CD4-positive, CD25-positive, alpha-beta regulatory T cell (primary cell): ENCODE measurements at regions not wholly inside any gene's neighbourhood (a gene's known extent, or its start where the extent isn't known, plus 50 kb on each side); places are given as distances from the start of the nearest gene placed in this dataset.

Experiments
- ATAC-seq, 2 donors: fragments of 150-1000 bp; cut with Tn5 transposase; one replicate each; pipeline ENCODE4 v1.10.0; 2021; ENCODE audit warnings: low read depth in 2 of 2, moderate number of reproducible peaks in 2 of 2, moderate library complexity in 1 of 2
- DNase-seq, 3 donors: peaks; one replicate each; pipeline versions ENCODE4 v3.0.0 to v3.0.0-alpha.2; 2012 to 2022; ENCODE audit warnings: mixed read lengths in 1 of 3
- H3K27ac ChIP-seq: one replicate; pipeline ENCODE4 v1.7.0; 2013; ENCODE audit warnings: mild to moderate bottlenecking, low read length; ENCODE audit not compliant: insufficient read depth, poor library complexity, severe bottlenecking
- H3K27me3 ChIP-seq: one replicate; pipeline ENCODE4 v1.7.0; 2013; ENCODE audit warnings: low read length; ENCODE audit not compliant: control insufficient read depth, insufficient read depth
- H3K36me3 ChIP-seq: one replicate; pipeline ENCODE4 v1.7.0; 2013; ENCODE audit warnings: mild to moderate bottlenecking, low read length, moderate library complexity; ENCODE audit not compliant: control insufficient read depth, insufficient read depth
- H3K4me1 ChIP-seq: 2 replicates; pipeline ENCODE4 v1.7.0; 2013; ENCODE audit warnings: mild to moderate bottlenecking, low read length; ENCODE audit not compliant: insufficient read depth, control insufficient read depth, poor library complexity, severe bottlenecking
- H3K4me3 ChIP-seq: one replicate; pipeline ENCODE4 v1.7.0; 2013; ENCODE audit warnings: low read depth, mild to moderate bottlenecking, low read length, moderate library complexity
- H3K9me3 ChIP-seq, 2 experiments: 1 replicate in 1 of 2; 2 replicates in 1 of 2; pipeline ENCODE4 v1.7.0; 2013; ENCODE audit warnings: low read length in 2 of 2, mild to moderate bottlenecking in 1 of 2, moderate library complexity in 1 of 2; ENCODE audit not compliant: control insufficient read depth in 2 of 2
- H3K27ac Mint-ChIP-seq, 3 donors: one replicate each; pipeline ENCODE4 v1.8.0; 2020 to 2022; ENCODE audit warnings: mild to moderate bottlenecking in 3 of 3, mixed read lengths in 3 of 3, moderate library complexity in 2 of 3
- H3K27me3 Mint-ChIP-seq: one replicate; pipeline ENCODE4 v1.8.0; 2022; ENCODE audit warnings: mild to moderate bottlenecking, mixed read lengths
- H3K36me3 Mint-ChIP-seq: one replicate; pipeline ENCODE4 v1.8.0; 2020; ENCODE audit warnings: mixed read lengths
- H3K4me1 Mint-ChIP-seq, 4 donors: one replicate each; pipeline ENCODE4 v1.8.0; 2020 to 2022; ENCODE audit warnings: mixed read lengths in 4 of 4, mild to moderate bottlenecking in 1 of 4
- H3K4me3 Mint-ChIP-seq, 4 donors: one replicate each; pipeline ENCODE4 v1.8.0; 2020 to 2022; ENCODE audit warnings: mild to moderate bottlenecking in 4 of 4, mixed read lengths in 4 of 4, moderate library complexity in 3 of 4
- H3K9me3 Mint-ChIP-seq, 7 donors: one replicate each; pipeline ENCODE4 v1.8.0; 2020 to 2022; ENCODE audit warnings: mixed read lengths in 7 of 7, mild to moderate bottlenecking in 3 of 7, moderate library complexity in 2 of 7

GRCh38 chr2:191738003-191738402, 60.1 kb downstream of the NABP1 start:
- H3K36me3 Mint-ChIP-seq: no peaks in the 10 kb centered on the region
- no peak for ATAC-seq

GRCh38 chr2:191738667-191739066, 60.7 kb downstream of the NABP1 start:
- Mint-ChIP-seq H3K4me1 (peaks cover 8 to 14% (median 11%) of the 10 kb centered on the region in 4 donors), H3K9me3 (peaks cover 0 to 4% (median 0%) of the 10 kb centered on the region in 7 donors), H3K4me3 (no peak overlapping the region), H3K36me3 (peaks cover 2% of the 10 kb centered on the region), H3K27ac (no peak overlapping the region), H3K27me3 (no peaks in the 10 kb centered on the region)
- DNase-seq (no peak), ATAC-seq (no peak)
- Histone ChIP-seq H3K27ac (no peak overlapping the region), H3K9me3 (no peaks in the 10 kb centered on the region), H3K4me1 (peaks cover 8% of the 10 kb centered on the region), H3K27me3 (no peaks in the 10 kb centered on the region), H3K4me3 (no peak overlapping the region), H3K36me3 (no peaks in the 10 kb centered on the region)

More at GRCh38 chr2:191738003-191738402, 60.1 kb downstream of the NABP1 start:
- H3K27ac Mint-ChIP-seq: no peak overlapping the region
- H3K27me3 ChIP-seq: peaks cover 2% of the 10 kb centered on the region
- H3K27me3 Mint-ChIP-seq: no peaks in the 10 kb centered on the region
- no peak overlapping the region for H3K27ac ChIP-seq
- no peaks in the 10 kb centered on the region for H3K9me3 ChIP-seq
- H3K4me3 Mint-ChIP-seq: no peak overlapping the region
- H3K9me3 Mint-ChIP-seq: peaks cover 0 to 4% (median 0%) of the 10 kb centered on the region in 7 donors
- no peak for DNase-seq
- H3K4me1 ChIP-seq: peaks cover 8% of the 10 kb centered on the region
- H3K4me1 Mint-ChIP-seq: peaks cover 8 to 14% (median 11%) of the 10 kb centered on the region in 4 donors
- H3K36me3 ChIP-seq: no peaks in the 10 kb centered on the region
- H3K4me3 ChIP-seq: no peak overlapping the region

GRCh38 chr2:191739194-191739593, 61.3 kb downstream of the NABP1 start:
- no peak for DNase-seq
- H3K36me3 Mint-ChIP-seq: peaks cover 3% of the 10 kb centered on the region
- no peaks in the 10 kb centered on the region for H3K36me3 ChIP-seq
- no peak overlapping the region for H3K4me3 ChIP-seq
- no peaks in the 10 kb centered on the region for H3K27me3 Mint-ChIP-seq
- H3K27ac ChIP-seq: no peak overlapping the region
- peak overlapping the region in 1 of 3 donors; percentile 61 for H3K27ac Mint-ChIP-seq
- no peaks in the 10 kb centered on the region for H3K9me3 ChIP-seq
- H3K27me3 ChIP-seq: no peaks in the 10 kb centered on the region
- H3K4me1 Mint-ChIP-seq: peaks cover 8 to 14% (median 11%) of the 10 kb centered on the region in 4 donors
- no peak overlapping the region for H3K4me3 Mint-ChIP-seq
- ATAC-seq: no peak
- peaks cover 8% of the 10 kb centered on the region for H3K4me1 ChIP-seq
- H3K9me3 Mint-ChIP-seq: peaks cover 0 to 4% (median 0%) of the 10 kb centered on the region in 7 donors

- H3K36me3 Mint-ChIP-seq: peaks cover 6% of the 10 kb centered on the region
- peak overlapping the region; percentile 48 to 61 (median 54) for H3K27ac Mint-ChIP-seq
- H3K4me3 Mint-ChIP-seq: peak overlapping the region in 1 of 4 donors; percentile 21
Observed at GRCh38 chr2:191740016-191740419, 62.1 kb downstream of the NABP1 start.

GRCh38 chr2:191740759-191741158, 62.8 kb downstream of the NABP1 start:
- Mint-ChIP-seq H3K4me1 (peaks cover 8 to 14% (median 11%) of the 10 kb centered on the region in 4 donors), H3K4me3 (no peak overlapping the region), H3K27ac (no peak overlapping the region), H3K27me3 (peaks cover 6% of the 10 kb centered on the region), H3K36me3 (peaks cover 6% of the 10 kb centered on the region), H3K9me3 (peaks cover 0 to 4% (median 0%) of the 10 kb centered on the region in 7 donors)
- no peak for ATAC-seq
- no peaks in the 10 kb centered on the region for H3K36me3 ChIP-seq
- H3K27ac ChIP-seq: no peak overlapping the region
- H3K9me3 ChIP-seq: no peaks in the 10 kb centered on the region
- no peak for DNase-seq
- no peaks in the 10 kb centered on the region for H3K27me3 ChIP-seq
- H3K4me3 ChIP-seq: no peak overlapping the region
- peaks cover 8% of the 10 kb centered on the region for H3K4me1 ChIP-seq

More at GRCh38 chr2:191740016-191740419, 62.1 kb downstream of the NABP1 start:
- Histone ChIP-seq H3K27ac (no peak overlapping the region), H3K4me1 (peaks cover 8% of the 10 kb centered on the region), H3K27me3 (no peaks in the 10 kb centered on the region), H3K36me3 (no peaks in the 10 kb centered on the region), H3K9me3 (no peaks in the 10 kb centered on the region), H3K4me3 (no peak overlapping the region)
- Mint-ChIP-seq H3K27me3 (peaks cover 2% of the 10 kb centered on the region), H3K4me1 (peaks cover 8 to 14% (median 11%) of the 10 kb centered on the region in 4 donors), H3K9me3 (peaks cover 0 to 4% (median 0%) of the 10 kb centered on the region in 7 donors)
- ATAC-seq (peak; percentile 85 to 86), DNase-seq (peak in 2 of 3 donors; percentile 50 to 87)

- Histone ChIP-seq H3K4me1 (no peaks in the 10 kb centered on the region), H3K9me3 (no peaks in the 10 kb centered on the region), H3K27me3 (no peaks in the 10 kb centered on the region), H3K4me3 (no peak overlapping the region), H3K27ac (no peak overlapping the region), H3K36me3 (no peaks in the 10 kb centered on the region)
- peaks cover 6% of the 10 kb centered on the region for H3K36me3 Mint-ChIP-seq
- no peak overlapping the region for H3K4me3 Mint-ChIP-seq
- H3K27me3 Mint-ChIP-seq: peaks cover 18% of the 10 kb centered on the region
- DNase-seq: no peak
- H3K4me1 Mint-ChIP-seq: peaks cover 0 to 4% (median 0%) of the 10 kb centered on the region in 4 donors
- H3K27ac Mint-ChIP-seq: no peak overlapping the region
- H3K9me3 Mint-ChIP-seq: peaks cover 0 to 2% (median 0%) of the 10 kb centered on the region in 7 donors
- ATAC-seq: no peak
Observed at GRCh38 chr2:191746346-191747169, 68.6 kb downstream of the NABP1 start.

GRCh38 chr2:191747170-191747530, 69.2 kb downstream of the NABP1 start:
- peaks cover 0 to 2% (median 0%) of the 10 kb centered on the region in 7 donors for H3K9me3 Mint-ChIP-seq
- H3K27me3 Mint-ChIP-seq: peaks cover 18% of the 10 kb centered on the region
- H3K27ac Mint-ChIP-seq: no peak overlapping the region
- no peak for ATAC-seq
- Histone ChIP-seq H3K27ac (no peak overlapping the region), H3K4me1 (no peaks in the 10 kb centered on the region), H3K4me3 (no peak overlapping the region), H3K9me3 (no peaks in the 10 kb centered on the region), H3K27me3 (no peaks in the 10 kb centered on the region), H3K36me3 (no peaks in the 10 kb centered on the region)
- no peak overlapping the region for H3K4me3 Mint-ChIP-seq
- H3K4me1 Mint-ChIP-seq: peaks cover 0 to 4% (median 0%) of the 10 kb centered on the region in 4 donors
- peaks cover 6% of the 10 kb centered on the region for H3K36me3 Mint-ChIP-seq
- DNase-seq: no peak
